NOMO-1 treated with DMSO at 0.1 percent for 48 hours (cell line): ENCODE measurements at regions not wholly inside any gene's neighbourhood (a gene's known extent, or its start where the extent isn't known, plus 50 kb on each side); places are given as distances from the start of the nearest gene placed in this dataset.
"Not testable (repeated sequence)": the region's sequence is repeated elsewhere in the genome, so short reads cannot be mapped to it uniquely, and the experiment has no call there.

Source experiments
- DNase-seq: peaks from one replicate; lab custom pipeline; 2025; ENCODE audit not compliant: unreplicated experiment; lab: John Stamatoyannopoulos, UW

- DNase-seq = not testable (repeated sequence)
These were observed 135.7 kb upstream of the TEKT4 start for GRCh38 chr2:94735536-94735935.

GRCh38 chr2:94737145-94737544, 134.1 kb upstream of the TEKT4 start:
- not testable (repeated sequence) for DNase-seq

GRCh38 chr2:94737736-94738342, 133.4 kb upstream of the TEKT4 start:
- not testable (repeated sequence) for DNase-seq

GRCh38 chr2:94753466-94753998, 117.7 kb upstream of the TEKT4 start:
- DNase-seq = no peak

GRCh38 chr2:94758546-94758945, 112.7 kb upstream of the TEKT4 start:
- DNase-seq = no peak

- no peak for DNase-seq
These were observed 112.0 kb upstream of the TEKT4 start for GRCh38 chr2:94759211-94759610.

GRCh38 chr2:94762600-94762999, 108.6 kb upstream of the TEKT4 start:
- DNase-seq = no peak

GRCh38 chr2:94763318-94763717, 107.9 kb upstream of the TEKT4 start:
- DNase-seq = no peak

- DNase-seq = not testable (repeated sequence)
These were observed 106.9 kb upstream of the TEKT4 start for GRCh38 chr2:94764331-94764730.

- no peak for DNase-seq
These were observed 103.9 kb upstream of the TEKT4 start for GRCh38 chr2:94767336-94767735.

GRCh38 chr2:94769733-94770132, 101.5 kb upstream of the TEKT4 start:
- no peak for DNase-seq

- no peak for DNase-seq
These were observed 96.4 kb upstream of the TEKT4 start for GRCh38 chr2:94774851-94775250.

GRCh38 chr2:94776036-94776435, 95.2 kb upstream of the TEKT4 start:
- DNase-seq = no peak

GRCh38 chr2:94785105-94785504, 86.1 kb upstream of the TEKT4 start:
- not testable (repeated sequence) for DNase-seq

GRCh38 chr2:94786424-94786823, 84.8 kb upstream of the TEKT4 start:
- not testable (repeated sequence) for DNase-seq

GRCh38 chr2:94790169-94790568, 81.1 kb upstream of the TEKT4 start:
- DNase-seq = not testable (repeated sequence)

- DNase-seq = not testable (repeated sequence)
These were observed 74.0 kb upstream of the TEKT4 start for GRCh38 chr2:94797235-94797634.
